HFFc6 (cell line): ENCODE measurements at regions not wholly inside any gene's neighbourhood (a gene's known extent, or its start where the extent isn't known, plus 50 kb on each side); places are given as distances from the start of the nearest gene placed in this dataset.

Experiments
- DNase-seq: peaks from one replicate; pipeline ENCODE4 v3.0.0-alpha.2; 2018
- H3K27ac Mint-ChIP-seq: 2 replicates; pipeline ENCODE4 v1.8.0; 2020; ENCODE audit warnings: mild to moderate bottlenecking, mixed read lengths
- H3K27me3 Mint-ChIP-seq: 2 replicates; pipeline ENCODE4 v1.8.0; 2021; ENCODE audit warnings: mild to moderate bottlenecking, moderate library complexity, mixed read lengths; ENCODE audit not compliant: insufficient read depth
- H3K36me3 Mint-ChIP-seq: 2 replicates; pipeline ENCODE4 v1.8.0; 2021; ENCODE audit warnings: low read depth, mixed read lengths
- H3K4me1 Mint-ChIP-seq: 2 replicates; pipeline ENCODE4 v1.8.0; 2020; ENCODE audit warnings: low read depth, mixed read lengths
- H3K4me3 Mint-ChIP-seq: 2 replicates; pipeline ENCODE4 v1.8.0; 2020; ENCODE audit warnings: mild to moderate bottlenecking, moderate library complexity, mixed read lengths
- H3K9me3 Mint-ChIP-seq: 2 replicates; pipeline ENCODE4 v1.8.0; 2020; ENCODE audit warnings: mild to moderate bottlenecking, mixed read lengths
- TF ChIP-seq, protein P1 (sequence below): fragments of 200-600 bp; sonication (generic); IDR thresholded peaks from 2 replicates; pipeline ENCODE4 v1.5.0; 2021; ENCODE audit warnings: antibody characterized with exemption, mild to moderate bottlenecking

DNA sequence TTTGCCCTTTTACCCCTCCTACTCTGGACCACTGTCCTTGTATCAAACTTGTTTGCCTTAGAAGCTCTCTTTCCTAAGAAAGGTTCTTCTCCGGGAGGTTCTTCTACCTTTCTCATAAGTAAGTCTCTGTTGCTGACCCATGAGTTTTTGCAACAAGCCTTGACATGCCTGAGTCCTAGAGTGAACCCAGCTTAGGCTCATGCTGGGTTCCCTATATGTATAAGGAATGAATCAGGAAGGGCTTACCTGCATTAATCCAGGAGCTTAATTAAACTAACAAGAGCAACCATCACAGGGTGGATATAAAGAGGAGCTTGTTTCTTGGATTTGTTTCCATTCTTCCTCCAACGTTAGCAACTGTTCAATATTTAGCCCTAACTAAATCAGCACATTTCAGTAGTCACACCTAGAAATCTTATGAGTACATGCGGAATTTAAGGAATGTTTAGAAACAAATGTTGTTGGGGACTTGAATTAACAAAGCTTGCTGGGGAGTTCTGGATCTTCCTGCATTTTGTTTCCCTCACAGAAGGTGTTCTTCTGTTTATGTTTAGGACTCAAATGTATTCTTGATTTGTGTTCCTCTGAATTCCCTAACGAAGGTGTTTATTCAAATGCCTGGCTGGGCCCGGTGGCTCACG is 64.3 kb upstream of the RAB3GAP2 start:
- Mint-ChIP-seq H3K36me3 (no peaks in the 10 kb centered on the region), H3K27me3 (no peaks in the 10 kb centered on the region), H3K27ac (no peak overlapping the region), H3K9me3 (no peaks in the 10 kb centered on the region; the same call in 1 of the 2 replicates), H3K4me1 (peaks cover 5% of the 10 kb centered on the region; the same call in 1 of the 2 replicates), H3K4me3 (no peak overlapping the region)
- DNase-seq: no peak
- TF ChIP-seq, protein P1, sequence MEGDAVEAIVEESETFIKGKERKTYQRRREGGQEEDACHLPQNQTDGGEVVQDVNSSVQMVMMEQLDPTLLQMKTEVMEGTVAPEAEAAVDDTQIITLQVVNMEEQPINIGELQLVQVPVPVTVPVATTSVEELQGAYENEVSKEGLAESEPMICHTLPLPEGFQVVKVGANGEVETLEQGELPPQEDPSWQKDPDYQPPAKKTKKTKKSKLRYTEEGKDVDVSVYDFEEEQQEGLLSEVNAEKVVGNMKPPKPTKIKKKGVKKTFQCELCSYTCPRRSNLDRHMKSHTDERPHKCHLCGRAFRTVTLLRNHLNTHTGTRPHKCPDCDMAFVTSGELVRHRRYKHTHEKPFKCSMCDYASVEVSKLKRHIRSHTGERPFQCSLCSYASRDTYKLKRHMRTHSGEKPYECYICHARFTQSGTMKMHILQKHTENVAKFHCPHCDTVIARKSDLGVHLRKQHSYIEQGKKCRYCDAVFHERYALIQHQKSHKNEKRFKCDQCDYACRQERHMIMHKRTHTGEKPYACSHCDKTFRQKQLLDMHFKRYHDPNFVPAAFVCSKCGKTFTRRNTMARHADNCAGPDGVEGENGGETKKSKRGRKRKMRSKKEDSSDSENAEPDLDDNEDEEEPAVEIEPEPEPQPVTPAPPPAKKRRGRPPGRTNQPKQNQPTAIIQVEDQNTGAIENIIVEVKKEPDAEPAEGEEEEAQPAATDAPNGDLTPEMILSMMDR: no peak

GRCh38 chr1:220335668-220336067 is 63.4 kb upstream of the RAB3GAP2 start:
- Mint-ChIP-seq H3K9me3 (no peaks in the 10 kb centered on the region; the same call in 1 of the 2 replicates), H3K4me1 (peaks cover 5% of the 10 kb centered on the region; the same call in 1 of the 2 replicates), H3K27ac (no peak overlapping the region), H3K27me3 (no peaks in the 10 kb centered on the region), H3K4me3 (no peak overlapping the region), H3K36me3 (no peaks in the 10 kb centered on the region)
- DNase-seq: no peak
- TF ChIP-seq, protein P1: no peak

GRCh38 chr1:220331318-220331717 is 59.1 kb upstream of the RAB3GAP2 start:
- Mint-ChIP-seq H3K9me3 (no peaks in the 10 kb centered on the region), H3K27me3 (no peaks in the 10 kb centered on the region), H3K4me3 (no peak overlapping the region), H3K36me3 (no peaks in the 10 kb centered on the region), H3K4me1 (peaks cover 4% of the 10 kb centered on the region; the same call in 1 of the 2 replicates), H3K27ac (no peak overlapping the region)
- TF ChIP-seq, protein P1: no peak
- DNase-seq: no peak

DNA sequence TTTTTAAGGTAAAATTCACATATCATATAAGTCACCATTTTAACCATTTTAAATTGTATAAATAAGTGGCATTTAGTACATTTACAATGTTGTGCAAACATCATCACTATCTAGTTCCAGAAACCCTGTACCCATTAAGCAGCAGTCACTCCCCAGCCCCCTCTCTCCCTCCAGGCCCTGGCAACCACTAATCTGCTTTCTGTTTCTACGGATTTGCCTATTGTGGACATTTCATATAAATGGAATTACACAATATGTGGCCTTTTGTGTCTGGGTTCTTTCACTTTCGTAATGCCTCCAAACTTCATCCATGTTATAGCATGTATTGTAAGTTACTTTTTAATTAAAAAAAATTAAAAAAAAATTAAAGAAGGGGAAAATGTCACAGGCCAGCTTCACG is 58.0 kb upstream of the RAB3GAP2 start:
- H3K4me3 Mint-ChIP-seq: no peak overlapping the region
- H3K4me1 Mint-ChIP-seq: peaks cover 6% of the 10 kb centered on the region; the same call in 1 of the 2 replicates
- no peaks in the 10 kb centered on the region for H3K27me3 Mint-ChIP-seq
- no peak for DNase-seq
- no peaks in the 10 kb centered on the region for H3K9me3 Mint-ChIP-seq
- TF ChIP-seq, protein P1: no peak
- H3K36me3 Mint-ChIP-seq: no peaks in the 10 kb centered on the region
- no peak overlapping the region for H3K27ac Mint-ChIP-seq

- Mint-ChIP-seq H3K27me3 (no peaks in the 10 kb centered on the region), H3K4me3 (no peak overlapping the region), H3K9me3 (no peaks in the 10 kb centered on the region), H3K36me3 (no peaks in the 10 kb centered on the region), H3K27ac (no peak overlapping the region), H3K4me1 (peaks cover 6% of the 10 kb centered on the region; the same call in 1 of the 2 replicates)
- TF ChIP-seq, protein P1: no peak
- no peak for DNase-seq
Observed at GRCh38 chr1:220327106-220327505, 54.9 kb upstream of the RAB3GAP2 start.
